Neural cell (in vitro differentiated cells): ENCODE measurements at regions not wholly inside any gene's neighbourhood (a gene's known extent, or its start where the extent isn't known, plus 50 kb on each side); places are given as distances from the start of the nearest gene placed in this dataset.

Experiments used
- H2AFZ ChIP-seq: fragments of 200-600, 300-800 bp; sonication (generic), shearing (Covaris generic); 2 replicates; pipeline ENCODE4 v1.6.0; 2014; ENCODE audit warnings: low read depth, mild to moderate bottlenecking, antibody characterized with exemption, low read length, moderate library complexity
- H3F3A ChIP-seq: fragments of 200-600 bp; shearing (Covaris generic); 2 replicates; pipeline ENCODE4 v1.6.1; 2016; ENCODE audit warnings: mild to moderate bottlenecking, moderate library complexity, mixed read lengths, antibody characterized with exemption, low read length; ENCODE audit not compliant: insufficient read depth, poor library complexity, severe bottlenecking
- H3K27ac ChIP-seq: fragments of 200-600, 300-800 bp; sonication (generic), shearing (Covaris generic); 2 replicates; pipeline ENCODE4 v1.5.1; 2014; ENCODE audit warnings: mild to moderate bottlenecking, low read length, moderate library complexity
- H3K27me3 ChIP-seq: fragments of 300-800, 200-600 bp; sonication (generic), shearing (Covaris generic); 2 replicates; pipeline ENCODE4 v1.6.0; 2014; ENCODE audit warnings: mild to moderate bottlenecking, low read depth, low read length, moderate library complexity; ENCODE audit not compliant: insufficient read depth
- H3K36me3 ChIP-seq: fragments of 300-800, 200-600 bp; sonication (generic), shearing (Covaris generic); 2 replicates; pipeline ENCODE4 v1.5.1; 2014; ENCODE audit warnings: mild to moderate bottlenecking, antibody characterized with exemption, low read length, moderate library complexity; ENCODE audit not compliant: insufficient read depth
- H3K4me2 ChIP-seq: fragments of 300-800, 200-600 bp; sonication (generic), shearing (Covaris generic); 2 replicates; pipeline ENCODE4 v1.6.0; 2014; ENCODE audit warnings: mild to moderate bottlenecking, low read length
- H3K4me3 ChIP-seq: fragments of 300-800, 200-600 bp; sonication (generic), shearing (Covaris generic); 2 replicates; pipeline ENCODE4 v1.5.1; 2014; ENCODE audit warnings: mild to moderate bottlenecking, low read length, moderate library complexity
- H3K79me2 ChIP-seq: fragments of 200-600 bp; shearing (Covaris generic); replicated peaks from 2 replicates; pipeline ENCODE4 v1.6.0; 2014; ENCODE audit warnings: mild to moderate bottlenecking, low read length, moderate library complexity; ENCODE audit not compliant: insufficient read depth
- H3K9ac ChIP-seq: fragments of 300-800, 200-600 bp; sonication (generic), shearing (Covaris generic); 2 replicates; pipeline ENCODE4 v1.6.1; 2016; ENCODE audit warnings: mild to moderate bottlenecking, low read length, mixed read lengths
- H3K9me2 ChIP-seq: fragments of 200-600 bp; shearing (Covaris generic); 2 replicates; pipeline ENCODE4 v1.6.1; 2016; ENCODE audit warnings: mild to moderate bottlenecking, low read length, mixed read lengths; ENCODE audit not compliant: insufficient read depth
- H3K9me3 ChIP-seq: fragments of 200-600, 300-800 bp; sonication (generic), shearing (Covaris generic); 2 replicates; pipeline ENCODE4 v1.6.1; 2016; ENCODE audit warnings: mild to moderate bottlenecking, mixed run types, low read length, moderate library complexity, mixed read lengths
- H4K20me1 ChIP-seq: fragments of 200-600 bp; shearing (Covaris generic); 2 replicates; pipeline ENCODE4 v1.6.1; 2016; ENCODE audit warnings: mild to moderate bottlenecking, mixed run types; ENCODE audit not compliant: insufficient read depth
- CTCF ChIP-seq: fragments of 450-650 bp; IDR thresholded peaks from 2 replicates; pipeline ENCODE4 v1.5.1; 2014; ENCODE audit warnings: antibody characterized with exemption, mild to moderate bottlenecking, moderate library complexity; ENCODE audit not compliant: poor library complexity, severe bottlenecking
- EP300 ChIP-seq: fragments of 450-650 bp; conservative IDR thresholded peaks from 2 replicates; pipeline ENCODE4 v1.6.1; 2014; ENCODE audit warnings: antibody characterized with exemption, mild to moderate bottlenecking, moderate library complexity; ENCODE audit not compliant: poor library complexity, severe bottlenecking
- EZH2 ChIP-seq: fragments of 200-600, 300-800 bp; shearing (Covaris generic), sonication (generic); IDR thresholded peaks from 2 replicates; pipeline ENCODE4 v1.6.1; 2014; ENCODE audit warnings: antibody characterized with exemption, low read length, borderline replicate concordance, mild to moderate bottlenecking; ENCODE audit not compliant: insufficient read depth, poor library complexity, severe bottlenecking
- MXI1 ChIP-seq: fragments of 450-650 bp; conservative IDR thresholded peaks from 2 replicates; pipeline ENCODE4 v1.6.1; 2014; ENCODE audit warnings: antibody characterized with exemption, mild to moderate bottlenecking; ENCODE audit not compliant: poor library complexity, severe bottlenecking
- POLR2AphosphoS5 ChIP-seq: IDR thresholded peaks from 2 replicates; pipeline ENCODE4 v1.6.1; 2012
- RAD21 ChIP-seq: fragments of 450-650 bp; conservative IDR thresholded peaks from 2 replicates; pipeline ENCODE4 v1.6.1; 2014; ENCODE audit warnings: antibody characterized with exemption, mild to moderate bottlenecking, moderate library complexity
- REST ChIP-seq: IDR thresholded peaks from 2 replicates; pipeline ENCODE4 v1.6.1; 2012; ENCODE audit warnings: borderline replicate concordance
- SMC3 ChIP-seq: fragments of 450-650 bp; conservative IDR thresholded peaks from 2 replicates; pipeline ENCODE4 v1.6.1; 2014; ENCODE audit warnings: antibody characterized with exemption, mild to moderate bottlenecking, moderate library complexity; ENCODE audit not compliant: poor library complexity
- TAF1 ChIP-seq: IDR thresholded peaks from 2 replicates; pipeline ENCODE4 v1.6.1; 2012; ENCODE audit warnings: low read depth

- TF ChIP-seq REST (no peak), SMC3 (no peak), EP300 (no peak), RAD21 (no peak), MXI1 (no peak), POLR2AphosphoS5 (no peak), EZH2 (no peak), CTCF (no peak), TAF1 (no peak)
- Histone ChIP-seq H3K9me2 (no peaks in the 10 kb centered on the region), H3K79me2 (no peaks in the 10 kb centered on the region), H3K9ac (no peak overlapping the region), H4K20me1 (no peaks in the 10 kb centered on the region), H3K4me2 (no peak overlapping the region), H2AFZ (no peak overlapping the region), H3K27me3 (no peaks in the 10 kb centered on the region), H3F3A (no peaks in the 10 kb centered on the region), H3K27ac (no peak overlapping the region), H3K4me3 (no peak overlapping the region), H3K9me3 (no peaks in the 10 kb centered on the region), H3K36me3 (no peaks in the 10 kb centered on the region)
Measured at GRCh38 chr3:22745321-22745720, 457.8 kb upstream of the UBE2E2 start.

DNA sequence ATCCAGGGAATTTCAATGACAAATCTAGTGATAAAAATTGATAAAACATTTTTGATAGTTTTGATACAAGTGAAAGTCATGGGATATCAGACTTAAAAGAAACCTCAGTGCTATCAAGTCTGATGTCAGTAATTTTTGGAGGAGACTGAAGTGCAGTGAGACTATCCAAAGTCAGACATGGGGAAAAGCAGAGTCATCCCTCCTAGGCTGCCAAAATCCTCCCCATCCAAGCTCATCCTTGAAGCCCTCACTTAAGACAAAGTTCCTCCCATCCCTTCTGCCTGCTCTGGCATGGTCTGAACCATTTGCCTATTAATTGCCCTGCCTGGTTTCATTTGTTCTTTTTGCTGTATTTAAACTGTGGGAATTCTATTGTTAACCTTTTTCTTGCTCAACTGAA is 456.9 kb upstream of the UBE2E2 start:
- H2AFZ ChIP-seq, result no peak overlapping the region
- H3K9me3 ChIP-seq, result no peaks in the 10 kb centered on the region
- TF ChIP-seq TAF1 (no peak), EP300 (no peak), RAD21 (no peak), EZH2 (no peak), REST (no peak)
- H4K20me1 ChIP-seq, result no peaks in the 10 kb centered on the region
- no peak overlapping the region for H3K4me3 ChIP-seq
- no peak overlapping the region for H3K4me2 ChIP-seq
- no peaks in the 10 kb centered on the region for H3K27me3 ChIP-seq
- no peak overlapping the region for H3K27ac ChIP-seq
- no peaks in the 10 kb centered on the region for H3K79me2 ChIP-seq
- H3K9ac ChIP-seq, result no peak overlapping the region
- H3K36me3 ChIP-seq, result no peaks in the 10 kb centered on the region
- no peaks in the 10 kb centered on the region for H3K9me2 ChIP-seq
- no peaks in the 10 kb centered on the region for H3F3A ChIP-seq
